Stimulated activated CD4-positive, alpha-beta T cell treated with anti-CD3 and anti-CD28 coated beads, Interleukin-2, amount 100 ng/mL, for 24 hours (primary cell): ENCODE measurements at regions not wholly inside any gene's neighbourhood (a gene's known extent, or its start where the extent isn't known, plus 50 kb on each side); places are given as distances from the start of the nearest gene placed in this dataset.

Source experiments
- DNase-seq, 2 donors: peaks; one replicate each; pipeline ENCODE4 v3.0.0-alpha.2; 2020

DNA sequence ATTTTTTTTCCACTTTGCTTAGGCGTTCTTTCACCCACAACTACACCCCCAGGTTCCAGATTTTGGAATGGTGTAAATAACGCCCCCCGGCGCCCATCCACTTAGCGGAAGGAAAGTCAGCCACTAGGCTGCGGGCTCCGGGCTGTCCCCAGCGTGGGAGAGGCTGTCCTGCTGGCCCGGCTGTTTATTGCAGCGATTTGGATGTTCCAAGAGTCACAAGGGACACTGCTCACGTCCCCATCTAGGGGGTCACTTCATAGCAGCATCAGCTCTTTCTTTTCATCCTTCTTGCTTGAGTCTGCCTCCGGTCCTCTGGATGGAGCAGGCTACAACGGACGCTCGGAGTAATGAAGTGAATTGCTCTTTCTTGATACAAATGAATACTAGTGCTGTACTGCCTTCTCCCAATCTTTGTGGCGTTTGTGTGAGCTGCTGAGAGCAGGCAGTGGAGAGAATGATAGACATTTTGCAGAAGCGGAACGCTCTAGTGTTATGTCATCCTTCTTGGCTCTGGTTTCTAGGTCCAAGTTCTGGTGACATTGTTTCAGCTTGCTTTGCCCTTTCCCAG is 50.7 kb upstream of the PAIP2B start:
- peak; percentile 20 to 29 for DNase-seq

DNA sequence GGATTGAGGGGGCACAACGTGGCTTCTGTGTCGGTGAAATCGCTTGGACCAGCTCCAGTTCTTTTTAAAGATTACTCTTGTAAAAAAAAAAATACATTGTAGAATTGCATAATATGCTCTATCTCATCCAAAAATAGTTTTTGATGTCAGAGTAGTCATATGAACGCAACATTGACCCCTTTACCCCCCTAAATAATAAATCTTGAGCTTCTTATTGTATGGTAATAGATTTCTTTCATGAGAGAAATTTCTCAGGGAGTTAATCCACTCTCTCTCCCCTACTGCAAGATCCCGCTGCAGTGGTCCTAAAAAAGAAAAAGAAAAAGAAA is 50.2 kb upstream of the PAIP2B start:
- DNase-seq = no peak

DNA sequence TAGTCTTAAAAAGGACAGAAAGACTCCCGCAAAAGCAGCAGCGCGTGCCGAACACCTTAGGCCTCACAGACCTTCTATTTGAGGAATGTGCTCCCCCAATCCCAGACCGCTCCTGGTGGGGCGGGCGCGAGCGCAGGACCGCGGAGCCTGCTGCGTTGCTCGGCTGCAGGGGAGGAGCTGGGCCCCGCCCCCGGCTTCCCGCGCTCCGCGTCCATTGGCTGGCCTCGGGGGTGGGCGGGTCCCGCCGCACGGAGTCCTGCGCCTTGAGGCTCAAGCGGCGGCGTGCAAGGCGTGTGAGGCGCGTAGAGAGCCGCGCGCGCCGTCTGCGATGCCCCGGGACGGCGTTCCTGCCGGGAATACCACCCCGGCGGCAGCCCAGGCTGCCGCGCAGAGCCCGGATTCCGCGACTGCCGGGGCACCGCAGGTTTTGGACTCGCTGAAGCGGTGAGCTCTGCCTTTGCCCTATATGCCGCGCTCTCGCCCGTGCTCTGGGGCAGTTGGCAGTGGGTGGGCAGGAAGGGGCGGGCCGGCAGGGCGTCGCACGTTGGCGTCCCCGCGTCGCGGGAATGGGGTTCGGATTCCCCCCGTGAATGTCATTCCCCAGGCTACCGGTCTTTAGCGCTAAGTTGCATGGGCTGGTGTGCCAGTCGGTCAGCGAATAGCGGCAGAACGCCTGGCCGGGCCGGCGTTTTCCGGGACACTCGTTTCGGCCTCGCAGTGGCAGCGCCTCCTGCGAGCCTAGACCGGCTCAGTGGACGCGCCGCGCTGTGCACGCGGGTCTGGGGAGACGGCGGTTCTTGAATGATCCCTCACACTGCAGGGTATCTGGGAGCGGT is 49.6 kb upstream of the PAIP2B start:
- DNase-seq = peak; percentile 89 to 94
